ENCODE measurements at regions not wholly inside any gene's neighbourhood (a gene's known extent, or its start where the extent isn't known, plus 50 kb on each side); places are given as distances from the start of the nearest gene placed in this dataset.
"Not testable (repeated sequence)": the region's sequence is repeated elsewhere in the genome, so short reads cannot be mapped to it uniquely, and the experiment has no call there.

GRCh38 chr21:21858502-21859334, 860.5 kb downstream of the NCAM2 start:
- DNase-seq (ENCODE audit: low read depth) = no peak

GRCh38 chr21:21860888-21861287, 862.7 kb downstream of the NCAM2 start:
- no peak for DNase-seq (ENCODE audit: low read depth)

GRCh38 chr21:21864321-21864840, 866.2 kb downstream of the NCAM2 start:
- no peak for DNase-seq (ENCODE audit: low read depth)

- DNase-seq (ENCODE audit: low read depth) = no peak
Measured at GRCh38 chr21:21897275-21897883, 899.2 kb downstream of the NCAM2 start.

- DNase-seq (ENCODE audit: low read depth) = no peak
Measured at GRCh38 chr21:21898801-21899200, 900.6 kb downstream of the NCAM2 start.

GRCh38 chr21:21902416-21902815, 904.2 kb downstream of the NCAM2 start:
- DNase-seq (ENCODE audit: low read depth) = not testable (repeated sequence)

GRCh38 chr21:21907271-21907670, 909.1 kb downstream of the NCAM2 start:
- DNase-seq (ENCODE audit: low read depth) = no peak

- DNase-seq (ENCODE audit: low read depth) = no peak
Measured at GRCh38 chr21:21915816-21916215, 917.6 kb downstream of the NCAM2 start.

GRCh38 chr21:21921410-21922232, 923.4 kb downstream of the NCAM2 start:
- DNase-seq (ENCODE audit: low read depth) = no peak

GRCh38 chr21:21929226-21929625, 931.0 kb downstream of the NCAM2 start:
- no peak for DNase-seq (ENCODE audit: low read depth)

GRCh38 chr21:21929789-21930188, 931.6 kb downstream of the NCAM2 start:
- DNase-seq (ENCODE audit: low read depth) = no peak

GRCh38 chr21:21952566-21952965, 954.4 kb downstream of the NCAM2 start:
- DNase-seq (ENCODE audit: low read depth) = no peak

GRCh38 chr21:21955204-21955603, 957.0 kb downstream of the NCAM2 start:
- DNase-seq (ENCODE audit: low read depth) = no peak

- no peak for DNase-seq (ENCODE audit: low read depth)
Measured at GRCh38 chr21:21957490-21957889, 959.3 kb downstream of the NCAM2 start.

- no peak for DNase-seq (ENCODE audit: low read depth)
Measured at GRCh38 chr21:21963911-21964310, 965.7 kb downstream of the NCAM2 start.

- no peak for DNase-seq (ENCODE audit: low read depth)
Measured at GRCh38 chr21:21968810-21969209, 970.6 kb downstream of the NCAM2 start.

GRCh38 chr21:21969211-21969610, 971.0 kb downstream of the NCAM2 start:
- no peak for DNase-seq (ENCODE audit: low read depth)

- no peak for DNase-seq (ENCODE audit: low read depth)
Measured at GRCh38 chr21:21971384-21971783, 973.2 kb downstream of the NCAM2 start.

GRCh38 chr21:21973806-21974205, 975.6 kb downstream of the NCAM2 start:
- no peak for DNase-seq (ENCODE audit: low read depth)

- no peak for DNase-seq (ENCODE audit: low read depth)
Measured at GRCh38 chr21:21996891-21997290, 998.7 kb downstream of the NCAM2 start.

GRCh38 chr21:21997390-21998333, 999.5 kb downstream of the NCAM2 start:
- DNase-seq (ENCODE audit: low read depth) = no peak
